GM10248 (cell line): ENCODE measurements at regions not wholly inside any gene's neighbourhood (a gene's known extent, or its start where the extent isn't known, plus 50 kb on each side); places are given as distances from the start of the nearest gene placed in this dataset.

Source experiments
- CTCF ChIA-PET: fragments of 300-600 bp; sonication (Branson Sonifier 250); formaldehyde crosslinking; extraction: SDS; loops from one replicate; lab custom pipeline; 2021; ENCODE audit warnings: antibody characterized with exemption; lab: Yijun Ruan, JAX
- POLR2A ChIA-PET: fragments of 350-650 bp; sonication (Branson Sonifier 250); formaldehyde crosslinking; extraction: SDS; loops from one replicate; lab custom pipeline; 2020; ENCODE audit warnings: antibody characterized with exemption; lab: Yijun Ruan, JAX
- DNase-seq: peaks from one replicate; pipeline ENCODE4 v3.0.0; 2012; ENCODE audit errors: extremely low spot score
- TF ChIP-seq, protein P1 (sequence below): IDR thresholded peaks from 2 replicates; pipeline ENCODE4 v1.5.1; 2012; ENCODE audit warnings: mild to moderate bottlenecking, low read depth; ENCODE audit errors: extremely low read depth, missing control alignments, control extremely low read depth

DNA sequence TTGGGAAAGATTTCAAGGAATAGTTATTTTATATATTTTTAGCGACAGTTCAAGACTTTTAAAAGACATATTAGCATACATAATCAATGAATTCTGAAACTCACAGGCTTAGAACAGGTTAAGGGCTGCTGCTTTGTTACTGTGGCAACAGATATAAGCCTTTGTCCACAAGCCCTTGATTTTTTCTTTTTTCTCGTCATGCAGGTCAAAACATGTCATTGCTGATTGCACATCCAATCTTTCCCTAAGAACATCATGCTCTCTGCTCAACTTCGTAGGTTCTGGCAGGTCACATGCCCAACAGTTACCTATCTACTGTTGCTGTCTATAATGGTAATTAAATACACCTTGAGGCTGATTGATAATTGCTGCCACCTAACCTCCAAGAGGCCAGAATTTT, 172.5 kb upstream of the PTPRD start:
- POLR2A ChIA-PET, result no interaction called here
- TF ChIP-seq, protein P1, sequence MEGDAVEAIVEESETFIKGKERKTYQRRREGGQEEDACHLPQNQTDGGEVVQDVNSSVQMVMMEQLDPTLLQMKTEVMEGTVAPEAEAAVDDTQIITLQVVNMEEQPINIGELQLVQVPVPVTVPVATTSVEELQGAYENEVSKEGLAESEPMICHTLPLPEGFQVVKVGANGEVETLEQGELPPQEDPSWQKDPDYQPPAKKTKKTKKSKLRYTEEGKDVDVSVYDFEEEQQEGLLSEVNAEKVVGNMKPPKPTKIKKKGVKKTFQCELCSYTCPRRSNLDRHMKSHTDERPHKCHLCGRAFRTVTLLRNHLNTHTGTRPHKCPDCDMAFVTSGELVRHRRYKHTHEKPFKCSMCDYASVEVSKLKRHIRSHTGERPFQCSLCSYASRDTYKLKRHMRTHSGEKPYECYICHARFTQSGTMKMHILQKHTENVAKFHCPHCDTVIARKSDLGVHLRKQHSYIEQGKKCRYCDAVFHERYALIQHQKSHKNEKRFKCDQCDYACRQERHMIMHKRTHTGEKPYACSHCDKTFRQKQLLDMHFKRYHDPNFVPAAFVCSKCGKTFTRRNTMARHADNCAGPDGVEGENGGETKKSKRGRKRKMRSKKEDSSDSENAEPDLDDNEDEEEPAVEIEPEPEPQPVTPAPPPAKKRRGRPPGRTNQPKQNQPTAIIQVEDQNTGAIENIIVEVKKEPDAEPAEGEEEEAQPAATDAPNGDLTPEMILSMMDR, result no peak

DNA sequence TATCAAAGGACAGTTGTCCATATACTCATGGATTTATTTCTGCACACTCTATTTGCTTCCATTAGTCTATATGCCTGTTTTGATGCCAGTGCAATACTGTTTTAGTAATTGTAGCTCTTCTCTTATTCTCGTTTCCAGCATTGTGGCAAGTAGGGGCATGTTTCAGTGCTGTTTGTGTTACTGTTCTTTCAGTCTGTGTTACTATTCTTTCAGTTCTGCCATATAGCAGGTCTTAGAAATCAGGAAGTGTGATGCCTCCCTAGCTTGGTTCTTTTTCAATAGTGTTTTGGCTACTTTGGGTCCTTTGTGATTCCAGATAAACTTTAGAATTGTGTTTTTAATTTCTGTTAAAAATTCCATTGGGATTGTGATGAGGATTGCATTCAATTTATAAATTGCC, 180.5 kb upstream of the PTPRD start:
- DNase-seq, result no peak
- ChIA-PET CTCF (interaction anchor here (1.1 to 1.2 kb wide), 2 partner anchors 18 to 119 kb away, joined by 3 read pairs; no protein-coding TSS in a partner anchor), POLR2A (no interaction called here)
- TF ChIP-seq, protein P1, result no peak

More for the DNA sequence above, 172.5 kb upstream of the PTPRD start:
- DNase-seq, result no peak
- CTCF ChIA-PET, result no interaction called here

DNA sequence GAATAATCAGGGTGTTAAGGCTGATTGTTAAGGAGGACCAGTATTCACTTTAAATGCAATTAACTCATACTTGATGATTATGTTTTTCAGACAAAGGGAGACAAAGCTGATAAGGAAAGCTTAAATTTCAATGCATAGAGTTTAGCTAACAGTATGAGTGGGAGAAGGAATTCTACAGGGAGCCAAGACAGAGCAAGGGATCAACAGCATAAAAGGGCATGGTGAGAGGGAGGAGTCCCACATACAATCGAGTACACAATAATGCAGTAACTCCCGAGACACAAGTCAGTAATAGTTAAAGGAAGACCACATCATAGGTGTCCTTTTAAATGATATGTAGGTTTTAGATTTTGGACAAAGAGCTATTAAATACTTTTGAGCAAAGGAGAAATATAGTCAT, 191.7 kb upstream of the PTPRD start:
- ChIA-PET CTCF (no interaction called here), POLR2A (no interaction called here)
- DNase-seq, result no peak
- TF ChIP-seq, protein P1, result no peak

DNA sequence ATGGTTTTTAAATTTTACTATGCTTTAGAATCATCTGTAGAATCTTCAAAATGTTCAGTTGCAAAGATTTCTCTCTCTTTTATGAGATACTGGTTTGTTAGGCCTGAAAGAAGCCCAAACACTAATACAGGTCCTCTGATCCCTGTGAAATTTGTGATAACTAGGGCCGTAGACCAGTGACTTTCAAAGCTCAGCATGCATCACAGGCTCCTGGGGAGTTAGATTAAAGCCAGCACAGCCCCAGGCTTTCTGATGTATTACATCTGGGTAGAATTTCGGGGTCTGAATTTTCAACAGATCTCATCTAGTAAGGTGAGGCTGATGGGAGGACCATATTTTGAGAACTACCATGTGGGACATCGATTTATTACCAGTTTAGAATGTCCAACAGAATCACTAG, 194.1 kb upstream of the PTPRD start:
- ChIA-PET CTCF (no interaction called here), POLR2A (no interaction called here)
- DNase-seq, result no peak
- TF ChIP-seq, protein P1, result no peak

DNA sequence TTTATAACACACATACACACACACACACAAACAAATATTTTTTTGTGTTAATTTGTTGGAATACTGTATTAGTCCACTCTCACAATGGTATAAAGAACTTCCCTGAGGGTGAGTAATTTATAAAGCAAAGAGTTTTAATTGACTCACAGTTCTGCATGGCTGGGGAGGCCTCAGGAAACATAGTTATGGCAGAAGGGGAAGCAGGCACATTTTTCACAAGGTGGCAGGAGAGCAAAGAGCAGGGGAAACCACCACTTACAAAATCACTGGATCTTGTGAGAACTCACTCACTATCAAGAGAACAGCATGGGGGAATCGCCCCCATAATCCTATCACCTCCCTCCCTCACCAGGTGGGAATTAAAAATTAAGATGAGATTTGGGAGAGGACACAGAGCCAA, 205.4 kb upstream of the PTPRD start:
- TF ChIP-seq, protein P1, result no peak
- CTCF ChIA-PET, result no interaction called here
- POLR2A ChIA-PET, result no interaction called here
- no peak for DNase-seq

DNA sequence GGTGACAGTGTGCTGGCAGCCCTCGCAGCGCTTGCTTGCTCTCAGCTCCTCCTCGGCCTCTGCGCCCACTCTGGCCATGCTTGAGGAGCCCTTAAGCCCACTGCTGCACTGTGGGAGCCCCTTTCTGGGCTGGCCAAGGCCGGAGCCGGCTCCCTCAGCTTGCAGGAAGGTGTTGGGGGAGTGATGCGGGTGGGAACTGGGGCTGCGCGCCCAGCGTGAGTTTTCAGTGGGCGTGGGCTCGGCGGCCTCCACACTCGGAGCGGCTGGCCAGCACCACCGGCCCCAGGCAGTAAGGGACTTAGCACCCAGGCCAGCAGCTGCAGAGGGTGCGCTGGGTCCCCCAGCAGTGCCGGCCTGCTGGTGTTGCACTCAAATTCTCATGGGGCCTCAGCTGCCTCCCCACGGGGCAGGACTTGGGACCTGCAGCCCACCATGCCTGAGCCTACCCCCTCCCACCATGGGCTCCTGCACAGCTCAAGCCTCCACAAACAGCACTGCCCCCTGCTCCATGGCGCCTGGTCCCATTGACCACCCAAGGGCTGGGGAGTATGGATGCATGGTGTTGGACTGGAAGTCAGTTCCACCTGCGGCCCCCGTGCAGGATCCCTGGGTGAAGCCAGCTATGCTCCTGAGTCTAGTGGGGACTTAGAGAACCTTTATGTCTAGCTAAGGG, 223.1 kb upstream of the PTPRD start:
- ChIA-PET CTCF (no interaction called here), POLR2A (no interaction called here)
- no peak for DNase-seq
- TF ChIP-seq, protein P1, result no peak
